ENCODE measurements at regions not wholly inside any gene's neighbourhood (a gene's known extent, or its start where the extent isn't known, plus 50 kb on each side); places are given as distances from the start of the nearest gene placed in this dataset.

DNA sequence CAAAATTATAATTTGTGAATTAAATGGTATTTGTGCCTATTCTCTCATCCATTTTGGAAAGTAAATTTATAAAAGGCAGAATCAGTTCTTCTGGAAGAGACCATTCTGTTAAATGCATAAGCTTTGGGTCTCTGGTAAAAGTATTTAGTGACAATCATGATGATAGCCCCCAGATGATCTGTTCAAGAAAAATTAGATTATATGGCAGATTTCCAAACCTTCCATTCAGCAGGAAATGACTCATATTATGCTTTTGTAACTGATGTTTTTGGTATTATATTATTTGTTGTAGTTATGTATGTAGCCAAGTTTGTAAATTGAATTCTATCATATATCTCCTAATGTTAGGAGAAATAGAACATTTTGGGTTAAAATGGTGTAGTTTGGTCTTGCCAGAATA is 340.8 kb upstream of the DPH6 start:
- TF ChIP-seq POLR2A (IDR thresholded peaks at IDR 0.05; ENCODE audit: low read length), result no peak
- TF ChIP-seq, protein P1, sequence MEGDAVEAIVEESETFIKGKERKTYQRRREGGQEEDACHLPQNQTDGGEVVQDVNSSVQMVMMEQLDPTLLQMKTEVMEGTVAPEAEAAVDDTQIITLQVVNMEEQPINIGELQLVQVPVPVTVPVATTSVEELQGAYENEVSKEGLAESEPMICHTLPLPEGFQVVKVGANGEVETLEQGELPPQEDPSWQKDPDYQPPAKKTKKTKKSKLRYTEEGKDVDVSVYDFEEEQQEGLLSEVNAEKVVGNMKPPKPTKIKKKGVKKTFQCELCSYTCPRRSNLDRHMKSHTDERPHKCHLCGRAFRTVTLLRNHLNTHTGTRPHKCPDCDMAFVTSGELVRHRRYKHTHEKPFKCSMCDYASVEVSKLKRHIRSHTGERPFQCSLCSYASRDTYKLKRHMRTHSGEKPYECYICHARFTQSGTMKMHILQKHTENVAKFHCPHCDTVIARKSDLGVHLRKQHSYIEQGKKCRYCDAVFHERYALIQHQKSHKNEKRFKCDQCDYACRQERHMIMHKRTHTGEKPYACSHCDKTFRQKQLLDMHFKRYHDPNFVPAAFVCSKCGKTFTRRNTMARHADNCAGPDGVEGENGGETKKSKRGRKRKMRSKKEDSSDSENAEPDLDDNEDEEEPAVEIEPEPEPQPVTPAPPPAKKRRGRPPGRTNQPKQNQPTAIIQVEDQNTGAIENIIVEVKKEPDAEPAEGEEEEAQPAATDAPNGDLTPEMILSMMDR (IDR thresholded peaks at IDR 0.05), result no peak
